Hematopoietic multipotent progenitor cell treated with erythropoietin and hydrocortisone succinate and interleukin-3 and kit ligand, for 6 days (in vitro differentiated cells): ENCODE measurements at regions not wholly inside any gene's neighbourhood (a gene's known extent, or its start where the extent isn't known, plus 50 kb on each side); places are given as distances from the start of the nearest gene placed in this dataset.

Experiments
- DNase-seq: peaks from one replicate; pipeline ENCODE4 v3.0.0-alpha.2; 2015

DNA sequence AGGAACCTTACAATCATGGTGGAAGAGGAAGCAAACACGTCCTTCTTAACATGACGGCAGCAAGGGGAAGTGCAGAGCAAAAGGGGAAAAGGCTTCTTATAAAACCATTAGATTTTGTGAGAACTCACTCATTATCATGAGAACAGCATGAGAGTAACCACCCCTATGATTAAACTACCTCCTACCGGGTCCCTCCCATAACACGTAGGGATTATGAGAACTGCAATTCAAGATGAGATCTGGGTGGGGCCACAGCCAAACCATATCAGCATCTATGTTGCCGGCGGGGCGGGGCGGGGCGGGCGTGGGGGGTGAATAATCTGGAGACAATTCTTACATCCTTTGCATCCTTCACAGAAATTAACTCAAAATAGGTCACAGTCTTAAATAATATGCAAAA is 58.8 kb upstream of the GFPT2 start:
- peak; percentile 11 for DNase-seq

DNA sequence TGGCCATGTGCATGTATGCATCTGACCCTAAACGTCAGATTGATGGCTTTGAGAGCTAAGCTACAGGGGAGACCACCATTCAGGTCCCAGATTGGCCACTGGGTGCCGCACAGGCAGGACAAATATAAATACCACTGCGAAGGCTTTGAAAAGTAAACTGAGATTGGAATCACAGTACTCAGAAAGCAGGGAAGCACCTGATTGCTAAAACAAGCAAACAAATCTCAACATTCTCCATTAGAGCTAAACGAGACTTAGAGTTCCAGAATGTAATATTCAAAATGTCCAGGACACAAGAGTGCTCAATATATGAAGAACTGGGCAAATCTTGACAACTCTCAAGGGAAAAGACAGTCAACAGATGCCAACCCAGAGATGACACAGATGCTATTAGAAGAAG is 61.0 kb upstream of the GFPT2 start:
- no peak for DNase-seq

- no peak for DNase-seq
Observed at GRCh38 chr5:180421672-180422071, 68.5 kb upstream of the GFPT2 start.

GRCh38 chr5:180423133-180423532 is 70.0 kb upstream of the GFPT2 start:
- no peak for DNase-seq

DNA sequence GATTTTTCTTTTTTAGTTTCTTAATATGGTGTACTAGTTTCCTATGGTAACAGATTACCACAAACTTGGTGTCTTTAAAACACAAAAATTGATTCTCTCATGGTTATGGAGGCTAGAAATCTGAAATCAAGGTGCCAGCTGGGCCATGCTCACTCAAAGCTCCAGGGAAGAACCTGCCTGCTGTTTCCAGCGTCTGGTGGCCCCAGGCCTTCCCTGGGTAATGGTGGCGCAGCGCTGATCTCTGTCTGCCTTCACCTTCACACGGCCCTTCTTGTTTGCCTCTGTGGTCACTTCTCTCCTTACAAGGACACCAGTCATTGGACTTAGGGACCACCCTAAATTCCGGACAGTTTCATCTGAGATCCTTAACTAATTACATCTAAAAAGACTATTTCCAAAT is 70.5 kb upstream of the GFPT2 start:
- no peak for DNase-seq

DNA sequence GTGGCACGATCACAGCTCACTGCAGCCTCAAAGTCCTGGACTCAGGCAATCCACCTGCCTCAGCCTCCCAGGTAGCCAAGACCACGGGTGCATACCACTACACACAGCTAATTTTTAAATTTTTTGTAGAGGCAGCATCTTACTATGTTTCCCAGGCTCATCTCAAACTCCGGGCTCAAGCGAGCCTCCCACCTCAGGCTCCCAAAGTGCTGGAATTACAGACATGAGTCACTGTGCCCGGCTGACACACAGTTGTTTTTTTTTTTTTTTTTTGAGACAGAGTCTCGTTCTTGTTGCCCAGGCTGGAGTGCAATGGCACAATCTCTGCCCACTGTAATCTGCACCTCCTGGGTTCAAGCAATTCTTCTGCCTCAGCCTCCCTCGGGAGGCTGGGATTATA is 70.1 kb upstream of the CNOT6 start:
- DNase-seq, result no peak

DNA sequence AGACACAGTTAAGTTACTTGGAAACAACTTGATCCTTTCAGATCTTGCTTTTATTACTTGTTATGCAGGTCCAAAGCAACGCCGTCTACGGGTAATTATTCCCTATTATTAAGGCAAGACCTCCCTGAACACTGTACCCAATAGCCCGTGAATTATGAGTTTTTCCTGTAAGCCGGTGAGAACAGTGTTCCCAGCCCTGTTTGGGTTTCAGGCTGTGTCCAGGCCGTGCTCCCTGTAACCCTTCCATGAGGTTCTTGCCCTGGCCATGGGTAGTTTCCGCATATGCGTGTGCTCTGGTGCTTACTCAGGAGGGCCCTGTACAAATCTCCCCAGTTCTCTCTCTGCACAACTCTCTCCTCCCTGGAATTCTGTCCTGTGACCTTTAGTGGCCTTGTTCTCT is 65.6 kb upstream of the CNOT6 start:
- no peak for DNase-seq

- no peak for DNase-seq
Observed at GRCh38 chr5:180431932-180432331, 62.2 kb upstream of the CNOT6 start.

GRCh38 chr5:180433032-180433422 is 61.2 kb upstream of the CNOT6 start:
- DNase-seq, result no peak

GRCh38 chr5:180435594-180435993 is 58.6 kb upstream of the CNOT6 start:
- no peak for DNase-seq

GRCh38 chr5:180436275-180436674 is 57.9 kb upstream of the CNOT6 start:
- DNase-seq, result no peak

GRCh38 chr5:180436936-180437335 is 57.2 kb upstream of the CNOT6 start:
- DNase-seq, result no peak

GRCh38 chr5:180437336-180437735 is 56.8 kb upstream of the CNOT6 start:
- no peak for DNase-seq

GRCh38 chr5:180438785-180439780 is 55.1 kb upstream of the CNOT6 start:
- no peak for DNase-seq

DNA sequence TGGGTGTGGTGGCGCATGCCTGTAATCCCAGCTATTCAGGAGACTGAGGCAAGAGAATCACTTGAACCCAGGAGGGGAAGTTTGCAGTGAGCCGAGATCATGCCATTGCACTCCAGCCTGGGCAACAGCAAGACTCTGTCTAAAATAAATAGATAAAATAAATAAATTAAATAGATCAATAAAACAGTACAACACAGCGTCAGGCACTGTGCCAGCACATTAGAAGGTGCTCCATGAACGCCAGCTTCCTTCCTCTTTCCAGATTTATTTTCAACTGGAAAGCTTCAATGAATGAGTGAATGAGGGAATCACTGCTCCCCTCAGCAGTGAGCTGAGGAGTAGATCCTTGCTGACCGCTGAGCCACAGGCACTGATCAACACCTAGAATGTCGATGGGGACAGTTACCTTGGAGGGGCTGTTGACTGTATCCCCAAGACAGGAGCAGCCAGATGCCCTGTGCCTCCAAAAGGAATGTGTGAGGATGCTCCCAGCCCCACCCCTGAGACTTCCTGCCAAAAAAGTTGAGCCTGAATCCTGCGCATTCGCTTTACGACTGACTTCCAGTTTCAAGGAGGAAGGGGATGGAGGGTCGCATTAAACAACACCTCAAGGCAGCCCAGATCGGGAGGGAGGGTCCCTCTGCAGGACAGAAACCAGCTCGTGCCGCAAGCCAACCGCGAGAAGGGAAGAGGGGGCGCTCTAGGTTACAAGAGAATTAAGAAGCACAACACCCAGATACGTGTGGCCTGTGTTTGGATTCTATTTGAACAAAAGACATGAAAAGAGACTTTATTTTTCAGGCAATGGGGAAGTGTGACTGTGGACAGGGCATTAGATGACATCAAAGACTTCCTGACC is 54.0 kb upstream of the CNOT6 start:
- DNase-seq, result peak; percentile 2

GRCh38 chr5:180441564-180442051 is 52.6 kb upstream of the CNOT6 start:
- DNase-seq, result no peak
